Hepatocyte (in vitro differentiated cells): ENCODE measurements at regions not wholly inside any gene's neighbourhood (a gene's known extent, or its start where the extent isn't known, plus 50 kb on each side); places are given as distances from the start of the nearest gene placed in this dataset.
"Not testable (repeated sequence)": the region's sequence is repeated elsewhere in the genome, so short reads cannot be mapped to it uniquely, and the experiment has no call there.

Experiments
- CTCF ChIP-seq: fragments of 200-600 bp; sonication (generic); IDR thresholded peaks from 2 replicates; pipeline ENCODE4 v1.5.1; 2016; ENCODE audit warnings: antibody characterized with exemption, mild to moderate bottlenecking; ENCODE audit not compliant: poor library complexity
- EZH2 ChIP-seq: fragments of 200-600 bp; sonication (generic); IDR thresholded peaks from 2 replicates; pipeline ENCODE4 v1.6.1; 2016; ENCODE audit warnings: antibody characterized with exemption, mild to moderate bottlenecking, borderline replicate concordance
- EZH2phosphoT487 ChIP-seq: fragments of 200-600 bp; sonication (generic); IDR thresholded peaks from one replicate; pipeline ENCODE4 v1.6.1; 2018; ENCODE audit warnings: antibody characterized with exemption, mild to moderate bottlenecking, low read depth, moderate library complexity; ENCODE audit not compliant: unreplicated experiment, severe bottlenecking

- not testable (repeated sequence) for TF ChIP-seq CTCF, EZH2, EZH2phosphoT487
These were observed 975.7 kb downstream of the TBC1D32 start for GRCh38 chr6:120358535-120358934.
